Mucosa of descending colon (tissue), 3 donors: ENCODE measurements at regions not wholly inside any gene's neighbourhood (a gene's known extent, or its start where the extent isn't known, plus 50 kb on each side); places are given as distances from the start of the nearest gene placed in this dataset.

ENCODE experiments used
- ATAC-seq: fragments of 200-7000 bp; cut with Tn5 transposase; one replicate; pipeline ENCODE4 v1.9.1; 2020; ENCODE audit warnings: mild to moderate bottlenecking, moderate library complexity
- DNase-seq, 3 donors: peaks; one replicate each; pipeline ENCODE4 v3.0.0-alpha.2; 2020
- H3K36me3 ChIP-seq: fragments of 200-600 bp; one replicate; pipeline ENCODE4 v1.8.0; 2021; ENCODE audit warnings: low read depth, mild to moderate bottlenecking
- H3K4me1 ChIP-seq: fragments of 200-600 bp; one replicate; pipeline ENCODE4 v1.8.0; 2021; ENCODE audit warnings: low read depth, mild to moderate bottlenecking
- H3K4me3 ChIP-seq: fragments of 200-600 bp; one replicate; pipeline ENCODE4 v1.8.0; 2021; ENCODE audit warnings: mild to moderate bottlenecking
- H3K9me3 ChIP-seq: fragments of 200-600 bp; one replicate; pipeline ENCODE4 v1.8.0; 2021; ENCODE audit warnings: mild to moderate bottlenecking
- CTCF ChIP-seq: fragments of 200-600 bp; IDR thresholded peaks from one replicate; pipeline ENCODE4 v1.8.0; 2022; ENCODE audit warnings: antibody characterized with exemption, mild to moderate bottlenecking
- intact Hi-C, 2 donors: fragments of 100-400 bp; cut with DNase I in 1 of 2; cut with micrococcal nuclease in 1 of 2; formaldehyde crosslinking; loops; one replicate each; pipeline versions ENCODE4 v1.11.0 to v1.11.1; 2022; cut with DNase I, micrococcal nuclease
- donor health status: DM: no; HTN: no; CAD: no; lungs with moderate emphysema.
- donor health status: DM: no; HTN: no; CAD: no.
- donor health status: DM: no; HTN: yes; CAD: no.

GRCh38 chr10:81348003-81348402 is 527.0 kb upstream of the NRG3 start:
- H3K36me3 ChIP-seq = no peaks in the 10 kb centered on the region
- ATAC-seq (no peak), DNase-seq (no peak)
- TF ChIP-seq CTCF = no peak
- intact Hi-C loops = no loop called here
- H3K4me1 ChIP-seq = no peaks in the 10 kb centered on the region
- no peaks in the 10 kb centered on the region for H3K9me3 ChIP-seq
- H3K4me3 ChIP-seq = no peak overlapping the region

- TF ChIP-seq CTCF = no peak
- no peaks in the 10 kb centered on the region for H3K36me3 ChIP-seq
- no peak overlapping the region for H3K4me3 ChIP-seq
- no peaks in the 10 kb centered on the region for H3K4me1 ChIP-seq
- intact Hi-C loops = no loop called here
- peaks cover 6% of the 10 kb centered on the region for H3K9me3 ChIP-seq
- ATAC-seq (no peak), DNase-seq (no peak)
These were observed 507.9 kb upstream of the NRG3 start for GRCh38 chr10:81367132-81367531.

- peaks cover 6% of the 10 kb centered on the region for H3K9me3 ChIP-seq
- intact Hi-C loops = no loop called here
- H3K4me1 ChIP-seq = no peaks in the 10 kb centered on the region
- DNase-seq = no peak
- H3K4me3 ChIP-seq = no peak overlapping the region
- no peak for ATAC-seq
- H3K36me3 ChIP-seq = no peaks in the 10 kb centered on the region
- TF ChIP-seq CTCF = no peak
These were observed 488.2 kb upstream of the NRG3 start for GRCh38 chr10:81386817-81387216.

GRCh38 chr10:81403451-81403850 is 471.5 kb upstream of the NRG3 start:
- ATAC-seq (no peak), DNase-seq (no peak)
- Histone ChIP-seq H3K4me3 (no peak overlapping the region), H3K4me1 (no peaks in the 10 kb centered on the region), H3K36me3 (no peaks in the 10 kb centered on the region), H3K9me3 (peaks cover 5% of the 10 kb centered on the region)
- intact Hi-C loops = no loop called here
- TF ChIP-seq CTCF = no peak

GRCh38 chr10:81405399-81405798 is 469.6 kb upstream of the NRG3 start:
- DNase-seq (no peak), ATAC-seq (no peak)
- Histone ChIP-seq H3K9me3 (peaks cover 5% of the 10 kb centered on the region), H3K4me1 (no peaks in the 10 kb centered on the region), H3K36me3 (no peaks in the 10 kb centered on the region), H3K4me3 (no peak overlapping the region)
- TF ChIP-seq CTCF = no peak
- intact Hi-C loops = no loop called here

- no peak for TF ChIP-seq CTCF
- peaks cover 11% of the 10 kb centered on the region for H3K9me3 ChIP-seq
- no peak overlapping the region for H3K4me3 ChIP-seq
- ATAC-seq (no peak), DNase-seq (no peak)
- H3K4me1 ChIP-seq = no peaks in the 10 kb centered on the region
- intact Hi-C loops = no loop called here
- H3K36me3 ChIP-seq = no peaks in the 10 kb centered on the region
These were observed 461.0 kb upstream of the NRG3 start for GRCh38 chr10:81414038-81414437.
